Fibroblast of skin of abdomen (primary cell): ENCODE measurements at regions not wholly inside any gene's neighbourhood (a gene's known extent, or its start where the extent isn't known, plus 50 kb on each side); places are given as distances from the start of the nearest gene placed in this dataset.
"Not testable (repeated sequence)": the region's sequence is repeated elsewhere in the genome, so short reads cannot be mapped to it uniquely, and the experiment has no call there.

Source experiments
- DNase-seq: peaks from one replicate; pipeline ENCODE4 v3.0.0-alpha.2; 2013

GRCh38 chr5:174901336-174901735, 177.0 kb downstream of the MSX2 start:
- no peak for DNase-seq

- no peak for DNase-seq
Observed at GRCh38 chr5:174900240-174900865, 176.0 kb downstream of the MSX2 start.

- no peak for DNase-seq
Observed at GRCh38 chr5:174897281-174897950, 173.0 kb downstream of the MSX2 start.

GRCh38 chr5:174895360-174895759, 171.0 kb downstream of the MSX2 start:
- DNase-seq: no peak

- DNase-seq: no peak
Observed at GRCh38 chr5:174892742-174893141, 168.4 kb downstream of the MSX2 start.

GRCh38 chr5:174880412-174881200, 156.2 kb downstream of the MSX2 start:
- DNase-seq: not testable (repeated sequence)

- DNase-seq: no peak
Observed at GRCh38 chr5:174877987-174878386, 153.6 kb downstream of the MSX2 start.

- no peak for DNase-seq
Observed at GRCh38 chr5:174872271-174872670, 147.9 kb downstream of the MSX2 start.

GRCh38 chr5:174852143-174852542, 127.8 kb downstream of the MSX2 start:
- no peak for DNase-seq

- no peak for DNase-seq
Observed at GRCh38 chr5:174850565-174851169, 126.3 kb downstream of the MSX2 start.

- no peak for DNase-seq
Observed at GRCh38 chr5:174849426-174849825, 125.0 kb downstream of the MSX2 start.

- DNase-seq: no peak
Observed at GRCh38 chr5:174844971-174845370, 120.6 kb downstream of the MSX2 start.

GRCh38 chr5:174843263-174844250, 119.2 kb downstream of the MSX2 start:
- peak; percentile 18 for DNase-seq

GRCh38 chr5:174840435-174840834, 116.1 kb downstream of the MSX2 start:
- DNase-seq: no peak

- DNase-seq: no peak
Observed at GRCh38 chr5:174839196-174839595, 114.8 kb downstream of the MSX2 start.

GRCh38 chr5:174837919-174838902, 113.8 kb downstream of the MSX2 start:
- peak; percentile 93 for DNase-seq

GRCh38 chr5:174834081-174834480, 109.7 kb downstream of the MSX2 start:
- peak; percentile 16 for DNase-seq

GRCh38 chr5:174832811-174833210, 108.4 kb downstream of the MSX2 start:
- DNase-seq: no peak

- no peak for DNase-seq
Observed at GRCh38 chr5:174832025-174832424, 107.6 kb downstream of the MSX2 start.

- DNase-seq: no peak
Observed at GRCh38 chr5:174831031-174831660, 106.8 kb downstream of the MSX2 start.
